ENCODE measurements at regions not wholly inside any gene's neighbourhood (a gene's known extent, or its start where the extent isn't known, plus 50 kb on each side); places are given as distances from the start of the nearest gene placed in this dataset.

DNA sequence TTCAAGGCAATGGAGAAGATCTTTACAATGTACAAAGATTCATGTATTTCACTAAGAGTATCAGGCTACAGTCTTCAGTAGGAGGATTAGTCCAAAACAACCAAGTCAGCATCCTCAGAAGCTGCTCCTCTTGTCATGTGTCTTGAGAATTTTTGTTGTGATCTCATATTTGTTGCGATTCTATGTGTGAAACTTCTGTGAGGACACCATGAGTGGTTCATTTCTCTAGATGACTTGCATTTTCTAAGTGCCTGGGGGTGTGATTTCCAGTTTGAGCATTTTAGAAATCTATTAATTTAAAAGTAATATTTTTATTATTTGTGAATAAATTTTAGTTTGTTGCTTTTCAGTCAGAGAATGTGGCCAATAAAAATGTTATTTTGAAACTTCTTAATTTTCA lies 94.5 kb downstream of the RAP2A start:
- 82 to 92% methylated on average over 1 of the region's 1 CpG for WGBS, 2 donors
- TF ChIP-seq EP300 (IDR thresholded peaks at IDR 0.05) (no peak), POLR2A (IDR thresholded peaks at IDR 0.05) (no peak)
- TF ChIP-seq, protein P1, sequence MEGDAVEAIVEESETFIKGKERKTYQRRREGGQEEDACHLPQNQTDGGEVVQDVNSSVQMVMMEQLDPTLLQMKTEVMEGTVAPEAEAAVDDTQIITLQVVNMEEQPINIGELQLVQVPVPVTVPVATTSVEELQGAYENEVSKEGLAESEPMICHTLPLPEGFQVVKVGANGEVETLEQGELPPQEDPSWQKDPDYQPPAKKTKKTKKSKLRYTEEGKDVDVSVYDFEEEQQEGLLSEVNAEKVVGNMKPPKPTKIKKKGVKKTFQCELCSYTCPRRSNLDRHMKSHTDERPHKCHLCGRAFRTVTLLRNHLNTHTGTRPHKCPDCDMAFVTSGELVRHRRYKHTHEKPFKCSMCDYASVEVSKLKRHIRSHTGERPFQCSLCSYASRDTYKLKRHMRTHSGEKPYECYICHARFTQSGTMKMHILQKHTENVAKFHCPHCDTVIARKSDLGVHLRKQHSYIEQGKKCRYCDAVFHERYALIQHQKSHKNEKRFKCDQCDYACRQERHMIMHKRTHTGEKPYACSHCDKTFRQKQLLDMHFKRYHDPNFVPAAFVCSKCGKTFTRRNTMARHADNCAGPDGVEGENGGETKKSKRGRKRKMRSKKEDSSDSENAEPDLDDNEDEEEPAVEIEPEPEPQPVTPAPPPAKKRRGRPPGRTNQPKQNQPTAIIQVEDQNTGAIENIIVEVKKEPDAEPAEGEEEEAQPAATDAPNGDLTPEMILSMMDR (IDR thresholded peaks at IDR 0.05), result no peak
- no peaks in the 10 kb centered on the region for H3K36me3 ChIP-seq

DNA sequence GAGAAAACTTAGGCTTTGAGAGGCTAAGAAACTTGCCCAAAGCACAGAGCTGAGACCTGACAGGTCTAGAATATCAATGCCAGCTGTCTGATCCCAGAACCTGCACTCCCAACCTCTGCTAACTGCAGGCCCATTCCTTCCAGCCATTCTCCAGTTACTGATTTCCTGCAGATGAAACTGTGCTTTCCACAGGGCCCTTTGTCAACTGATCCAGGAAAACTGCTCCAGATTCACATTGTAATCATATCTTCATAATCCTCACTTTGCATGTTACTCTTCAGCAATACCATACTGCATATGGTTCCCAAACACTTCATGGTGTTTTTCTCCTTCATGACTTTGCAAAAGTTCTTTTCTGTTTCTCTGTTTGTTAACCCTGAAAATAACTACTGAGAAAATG lies 100.6 kb downstream of the RAP2A start:
- H3K9me3 ChIP-seq, result no peaks in the 10 kb centered on the region
- no peaks in the 10 kb centered on the region for H3K4me1 ChIP-seq
- no peak for DNase-seq (ENCODE audit: low spot score in 2 of 2)
- TF ChIP-seq EP300 (IDR thresholded peaks at IDR 0.05), result no peak
- no peak for TF ChIP-seq POLR2A (IDR thresholded peaks at IDR 0.05)
- TF ChIP-seq, protein P1 (IDR thresholded peaks at IDR 0.05), result no peak
- H3K27ac ChIP-seq, result no peak overlapping the region
- no peaks in the 10 kb centered on the region for H3K36me3 ChIP-seq
- no peaks in the 10 kb centered on the region for H3K27me3 ChIP-seq
- no peak overlapping the region for H3K4me3 ChIP-seq

More for the DNA sequence above, 94.5 kb downstream of the RAP2A start:
- H3K4me3 ChIP-seq, result no peak overlapping the region
- H3K27ac ChIP-seq, result no peak overlapping the region
- H3K9me3 ChIP-seq, result no peaks in the 10 kb centered on the region
- no peaks in the 10 kb centered on the region for H3K4me1 ChIP-seq
- no peaks in the 10 kb centered on the region for H3K27me3 ChIP-seq
- no peak for DNase-seq (ENCODE audit: low spot score in 2 of 2)

DNA sequence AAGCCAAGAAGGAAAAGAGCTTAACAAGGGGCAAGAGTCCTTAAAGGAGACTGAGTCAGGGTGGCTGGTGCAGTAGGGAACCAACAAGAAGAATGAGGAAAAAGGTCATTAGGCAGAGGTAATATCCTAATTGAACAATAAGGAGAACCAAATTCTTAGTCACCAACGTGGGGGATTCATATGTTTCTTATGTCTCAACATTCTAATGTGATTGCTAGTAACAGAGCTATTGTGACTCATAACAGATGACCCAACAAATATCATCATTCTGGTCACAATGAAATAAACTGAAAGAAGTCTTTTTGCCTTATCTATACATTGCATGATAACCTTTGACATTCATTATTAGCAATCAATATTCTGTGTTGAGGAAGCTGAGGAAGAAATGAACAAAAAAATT lies 101.6 kb downstream of the RAP2A start:
- DNase-seq (ENCODE audit: low spot score in 2 of 2), result no peak

DNA sequence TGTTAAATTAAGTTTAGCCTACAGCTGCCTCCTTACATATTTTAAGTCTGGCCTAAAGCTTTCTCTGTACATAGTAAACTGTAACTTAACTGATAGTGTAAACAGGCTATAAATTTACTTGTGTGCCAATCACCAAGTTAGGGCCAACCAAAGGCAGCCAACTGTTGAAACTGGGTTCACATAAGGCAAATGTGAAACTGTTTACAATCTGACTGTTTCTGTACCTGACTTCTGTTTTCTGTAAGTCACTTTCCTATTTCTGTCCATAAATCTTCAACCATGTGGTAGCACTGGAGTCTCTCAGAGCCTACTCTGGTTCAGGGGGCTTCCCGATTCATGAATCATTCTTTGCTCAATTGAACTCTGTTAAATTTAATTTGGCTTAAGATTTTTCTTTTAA lies 103.1 kb downstream of the RAP2A start:
- WGBS, 2 donors, result 94 to 97% methylated on average over 1 of the region's 1 CpG
- no peak overlapping the region for H3K27ac ChIP-seq
- no peaks in the 10 kb centered on the region for H3K9me3 ChIP-seq
- peaks cover 0 to 11% (median 0%) of the 10 kb centered on the region in 4 donors for H3K4me1 ChIP-seq
- H3K36me3 ChIP-seq, result no peaks in the 10 kb centered on the region
- TF ChIP-seq POLR2A (IDR thresholded peaks at IDR 0.05) (no peak), EP300 (IDR thresholded peaks at IDR 0.05) (no peak)
- TF ChIP-seq, protein P1 (IDR thresholded peaks at IDR 0.05), result no peak
- H3K27me3 ChIP-seq, result no peaks in the 10 kb centered on the region
- no peak for DNase-seq (ENCODE audit: low spot score in 2 of 2)
- no peak overlapping the region for H3K4me3 ChIP-seq

More for the DNA sequence above, 101.6 kb downstream of the RAP2A start:
- Histone ChIP-seq H3K27me3 (no peaks in the 10 kb centered on the region), H3K4me1 (peaks cover 0 to 7% (median 0%) of the 10 kb centered on the region in 4 donors), H3K27ac (no peak overlapping the region), H3K4me3 (no peak overlapping the region), H3K9me3 (no peaks in the 10 kb centered on the region), H3K36me3 (no peaks in the 10 kb centered on the region)
- TF ChIP-seq POLR2A (IDR thresholded peaks at IDR 0.05), result no peak
- TF ChIP-seq EP300 (IDR thresholded peaks at IDR 0.05), result no peak
- TF ChIP-seq, protein P1 (IDR thresholded peaks at IDR 0.05), result no peak
- 60 to 89% methylated on average over 1 of the region's 1 CpG for WGBS, 2 donors

DNA sequence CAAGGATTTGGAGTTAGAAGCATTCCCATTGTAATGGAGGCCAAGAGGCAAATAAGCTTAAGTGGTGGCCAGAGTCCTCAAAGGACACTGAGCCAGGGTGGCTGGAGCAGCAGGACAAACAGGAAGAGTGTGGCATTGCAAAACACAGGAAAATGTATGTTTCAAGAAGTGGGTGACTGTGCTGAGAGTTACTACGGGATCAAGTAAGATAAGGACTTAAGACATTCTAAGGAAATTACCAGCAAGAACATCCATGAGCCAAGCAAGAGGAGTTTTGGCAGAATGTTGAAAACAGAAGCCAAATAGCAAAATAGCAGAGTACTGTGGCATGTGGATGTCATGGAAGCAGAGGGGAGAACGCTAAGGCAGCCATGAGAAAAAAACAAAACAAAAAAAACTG lies 104.2 kb downstream of the RAP2A start:
- Histone ChIP-seq H3K4me1 (peaks cover 0 to 11% (median 0%) of the 10 kb centered on the region in 4 donors), H3K27me3 (no peaks in the 10 kb centered on the region), H3K4me3 (no peak overlapping the region), H3K27ac (no peak overlapping the region), H3K36me3 (no peaks in the 10 kb centered on the region), H3K9me3 (no peaks in the 10 kb centered on the region)
- TF ChIP-seq EP300 (IDR thresholded peaks at IDR 0.05) (no peak), POLR2A (IDR thresholded peaks at IDR 0.05) (no peak)
- TF ChIP-seq, protein P1 (IDR thresholded peaks at IDR 0.05), result no peak
- DNase-seq (ENCODE audit: low spot score in 2 of 2), result no peak
- 54 to 55% methylated on average over 2 of the region's 2 CpGs for WGBS, 2 donors
